ENCODE measurements at regions not wholly inside any gene's neighbourhood (a gene's known extent, or its start where the extent isn't known, plus 50 kb on each side); places are given as distances from the start of the nearest gene placed in this dataset.

DNA sequence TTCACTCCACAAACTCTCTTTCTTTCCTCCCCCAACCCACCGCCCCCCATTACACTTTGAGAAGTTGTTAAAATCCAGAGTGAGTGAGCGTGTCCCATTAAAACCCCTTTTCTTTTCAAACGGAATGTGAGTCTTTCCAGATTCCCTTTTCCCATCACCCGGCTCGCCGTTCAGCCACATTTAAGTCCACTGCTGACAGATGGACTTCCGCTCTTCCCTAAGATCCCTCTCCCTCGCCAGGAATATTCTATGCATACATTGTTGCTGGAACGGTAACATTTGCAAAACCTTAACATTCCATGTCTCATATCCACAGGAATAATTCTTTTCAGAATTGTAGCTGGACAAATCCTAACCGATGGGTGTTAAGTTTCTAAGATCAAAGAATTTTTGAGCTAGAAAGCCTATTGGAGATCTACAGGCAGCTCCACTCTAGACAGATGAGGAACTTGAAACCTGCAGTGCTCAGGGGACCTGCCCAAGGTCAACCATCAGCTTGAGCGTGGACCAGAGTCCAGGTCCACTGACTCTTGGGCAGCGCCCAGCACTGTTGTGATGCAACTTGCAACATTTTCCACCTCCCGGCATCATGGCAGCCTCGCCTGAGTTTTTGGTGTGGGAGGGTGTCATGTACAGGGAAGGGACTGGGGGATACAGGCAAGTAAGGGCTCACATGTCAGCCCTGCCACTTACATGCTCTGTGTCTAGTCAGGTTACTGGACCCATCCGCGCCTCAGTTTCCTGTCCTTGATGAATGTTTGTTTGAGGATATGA, 500.1 kb downstream of the CCDC171 start:
- TF ChIP-seq, protein P1, sequence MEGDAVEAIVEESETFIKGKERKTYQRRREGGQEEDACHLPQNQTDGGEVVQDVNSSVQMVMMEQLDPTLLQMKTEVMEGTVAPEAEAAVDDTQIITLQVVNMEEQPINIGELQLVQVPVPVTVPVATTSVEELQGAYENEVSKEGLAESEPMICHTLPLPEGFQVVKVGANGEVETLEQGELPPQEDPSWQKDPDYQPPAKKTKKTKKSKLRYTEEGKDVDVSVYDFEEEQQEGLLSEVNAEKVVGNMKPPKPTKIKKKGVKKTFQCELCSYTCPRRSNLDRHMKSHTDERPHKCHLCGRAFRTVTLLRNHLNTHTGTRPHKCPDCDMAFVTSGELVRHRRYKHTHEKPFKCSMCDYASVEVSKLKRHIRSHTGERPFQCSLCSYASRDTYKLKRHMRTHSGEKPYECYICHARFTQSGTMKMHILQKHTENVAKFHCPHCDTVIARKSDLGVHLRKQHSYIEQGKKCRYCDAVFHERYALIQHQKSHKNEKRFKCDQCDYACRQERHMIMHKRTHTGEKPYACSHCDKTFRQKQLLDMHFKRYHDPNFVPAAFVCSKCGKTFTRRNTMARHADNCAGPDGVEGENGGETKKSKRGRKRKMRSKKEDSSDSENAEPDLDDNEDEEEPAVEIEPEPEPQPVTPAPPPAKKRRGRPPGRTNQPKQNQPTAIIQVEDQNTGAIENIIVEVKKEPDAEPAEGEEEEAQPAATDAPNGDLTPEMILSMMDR (conservative IDR thresholded peaks at IDR 0.05; ENCODE audit: low read length), result no peak
- H3K4me3 ChIP-seq (ENCODE audit: low read length), result no peak overlapping the region
- no peak for DNase-seq (ENCODE audit: low read depth)

DNA sequence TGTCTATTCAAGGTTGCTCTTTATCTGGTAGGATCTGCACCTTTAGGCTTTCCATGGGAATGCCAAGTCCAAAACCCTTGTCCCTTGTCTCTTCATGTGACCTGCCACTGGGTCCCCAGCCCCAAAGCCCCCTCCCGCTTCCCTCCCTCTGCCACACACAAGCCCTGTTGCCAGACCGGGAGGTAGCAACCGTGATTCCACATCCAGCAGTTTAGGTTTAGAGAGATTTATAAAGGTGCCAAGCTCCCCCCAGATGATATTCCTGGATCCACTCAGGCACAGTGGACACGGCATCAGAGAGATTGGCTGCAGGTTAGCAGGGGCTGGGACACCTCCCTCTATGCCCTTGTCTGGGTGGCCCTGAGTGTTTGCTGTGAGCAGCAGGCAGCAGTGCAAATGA, 504.7 kb downstream of the CCDC171 start:
- DNase-seq (ENCODE audit: low read depth), result no peak
- TF ChIP-seq, protein P1 (conservative IDR thresholded peaks at IDR 0.05; ENCODE audit: low read length), result no peak
- H3K4me3 ChIP-seq (ENCODE audit: low read length), result no peak overlapping the region

DNA sequence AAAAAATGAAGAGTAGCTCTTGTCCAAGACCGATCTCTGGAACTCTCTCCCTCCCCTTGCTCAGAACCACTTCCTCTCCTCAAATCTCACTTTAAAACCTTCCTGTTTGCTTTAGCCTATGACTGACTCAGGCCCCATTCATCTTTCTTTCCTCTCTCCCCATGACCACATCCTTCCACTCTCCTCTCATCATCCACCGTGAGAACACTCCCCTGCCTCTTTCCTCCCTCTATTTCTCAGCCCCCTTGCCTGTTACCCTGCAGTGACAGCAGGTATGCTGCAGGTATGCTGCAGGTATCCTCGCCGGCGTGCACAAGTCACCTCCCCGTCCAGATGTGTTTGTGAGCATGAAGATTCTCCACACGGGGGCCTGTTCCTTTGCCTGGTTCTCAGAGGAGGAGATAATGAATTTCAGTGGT, 505.3 kb downstream of the CCDC171 start:
- TF ChIP-seq, protein P1 (conservative IDR thresholded peaks at IDR 0.05; ENCODE audit: low read length), result no peak
- peak; percentile 42 for DNase-seq (ENCODE audit: low read depth)
- no peak overlapping the region for H3K4me3 ChIP-seq (ENCODE audit: low read length)

DNA sequence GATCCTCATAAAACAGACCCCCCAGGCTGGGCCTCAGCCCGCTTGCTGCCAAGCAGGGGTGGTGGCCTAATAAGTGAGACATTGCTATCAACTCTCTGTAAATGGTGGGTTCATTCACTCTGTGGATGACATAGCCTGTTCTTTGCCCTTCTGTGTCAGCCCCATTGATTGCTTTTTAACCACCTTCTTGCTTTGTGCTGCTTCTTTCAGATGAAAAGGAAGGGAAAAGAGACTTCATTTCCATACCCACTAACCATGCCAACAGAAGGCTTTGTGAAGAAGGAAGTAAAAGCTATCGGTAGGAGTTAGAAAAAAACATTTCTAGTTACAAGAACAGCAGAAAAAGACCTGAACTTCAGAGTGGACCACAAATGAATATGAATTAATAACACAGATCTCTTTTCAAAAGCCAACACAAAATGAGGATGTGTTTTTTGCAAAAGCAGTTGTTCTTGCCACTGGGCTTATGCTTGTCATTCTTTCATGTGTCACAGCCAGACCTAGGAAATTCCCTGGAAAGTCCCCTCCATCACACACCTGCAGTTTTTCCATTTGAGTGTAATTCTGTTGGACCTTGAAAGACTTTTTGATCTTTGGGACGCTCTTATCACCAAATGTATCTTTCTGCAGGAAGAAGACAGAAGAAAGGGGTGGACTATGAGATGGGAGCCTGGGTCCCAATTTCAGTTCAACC, 507.7 kb downstream of the CCDC171 start:
- no peak overlapping the region for H3K4me3 ChIP-seq (ENCODE audit: low read length)
- DNase-seq (ENCODE audit: low read depth), result no peak
- TF ChIP-seq, protein P1 (conservative IDR thresholded peaks at IDR 0.05; ENCODE audit: low read length), result no peak

DNA sequence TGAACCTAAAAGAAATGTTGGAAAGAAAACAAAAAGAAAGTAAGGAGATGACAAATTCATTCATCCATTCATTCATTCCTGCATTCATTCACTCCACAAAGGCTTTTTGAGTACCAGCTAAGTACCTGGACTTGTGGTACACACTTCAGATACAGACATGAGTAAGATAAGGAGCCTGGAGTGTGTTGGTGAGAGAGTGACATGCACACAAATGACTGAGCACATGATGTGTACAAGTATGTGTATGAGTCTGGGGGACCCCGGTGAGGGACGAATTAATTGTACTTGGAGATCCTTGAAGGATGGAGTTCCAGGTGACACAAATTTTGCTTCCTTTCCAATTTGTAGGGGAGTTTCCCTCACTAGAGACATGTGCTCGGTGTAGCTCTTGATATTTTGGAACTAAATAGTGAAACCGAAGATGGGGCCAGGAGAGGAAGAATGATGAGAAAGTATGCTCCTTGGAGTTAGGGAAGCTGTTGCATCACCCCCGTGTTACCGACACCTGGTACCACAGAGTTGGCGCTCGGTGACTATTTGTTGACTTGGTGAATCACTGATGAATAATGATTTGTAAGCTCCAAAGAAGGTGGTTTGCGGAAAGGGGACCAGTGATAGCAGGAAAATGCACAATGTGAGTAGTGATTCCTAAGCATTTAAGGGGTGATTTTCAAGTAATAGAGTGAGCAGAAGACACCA, 509.8 kb downstream of the CCDC171 start:
- DNase-seq (ENCODE audit: low read depth), result peak; percentile 49
- no peak overlapping the region for H3K4me3 ChIP-seq (ENCODE audit: low read length)
- TF ChIP-seq, protein P1 (conservative IDR thresholded peaks at IDR 0.05; ENCODE audit: low read length), result no peak

DNA sequence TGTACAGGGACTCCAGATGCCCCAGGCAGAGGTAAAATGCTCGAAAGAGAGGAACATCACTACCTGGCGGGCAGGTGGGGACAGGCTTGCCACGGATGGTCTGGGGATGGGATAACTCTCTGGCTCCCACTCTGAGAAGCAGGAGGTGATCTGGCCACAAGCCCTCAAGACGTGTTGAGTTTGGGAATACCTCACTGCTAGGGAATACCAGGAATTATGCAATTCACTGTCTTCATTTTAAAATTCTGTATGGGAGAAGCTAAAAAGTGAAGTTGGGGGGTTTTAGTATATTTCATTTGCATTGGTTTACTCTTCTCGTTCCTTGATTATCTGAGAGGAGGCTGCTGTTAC, 510.4 kb downstream of the CCDC171 start:
- no peak overlapping the region for H3K4me3 ChIP-seq (ENCODE audit: low read length)
- TF ChIP-seq, protein P1 (conservative IDR thresholded peaks at IDR 0.05; ENCODE audit: low read length), result no peak
- no peak for DNase-seq (ENCODE audit: low read depth)

All from AG10803 (cell line).